Stimulated activated CD4-positive, alpha-beta T cell treated with anti-CD3 and anti-CD28 coated beads, Interleukin-4, amount 100 ng/mL, for 1 hour (primary cell): ENCODE measurements at regions not wholly inside any gene's neighbourhood (a gene's known extent, or its start where the extent isn't known, plus 50 kb on each side); places are given as distances from the start of the nearest gene placed in this dataset.

Source experiments
- DNase-seq: peaks from one replicate; pipeline ENCODE4 v3.0.0-alpha.2; 2020

- no peak for DNase-seq
Measured at GRCh38 chr2:611519-611918, 65.7 kb downstream of the TMEM18 start.

GRCh38 chr2:610491-610890 lies 66.7 kb downstream of the TMEM18 start:
- no peak for DNase-seq

- DNase-seq = no peak
Measured at GRCh38 chr2:609881-610280, 67.3 kb downstream of the TMEM18 start.

- DNase-seq = no peak
Measured at GRCh38 chr2:609449-609848, 67.8 kb downstream of the TMEM18 start.

GRCh38 chr2:608711-609110 lies 68.5 kb downstream of the TMEM18 start:
- DNase-seq = no peak

DNA sequence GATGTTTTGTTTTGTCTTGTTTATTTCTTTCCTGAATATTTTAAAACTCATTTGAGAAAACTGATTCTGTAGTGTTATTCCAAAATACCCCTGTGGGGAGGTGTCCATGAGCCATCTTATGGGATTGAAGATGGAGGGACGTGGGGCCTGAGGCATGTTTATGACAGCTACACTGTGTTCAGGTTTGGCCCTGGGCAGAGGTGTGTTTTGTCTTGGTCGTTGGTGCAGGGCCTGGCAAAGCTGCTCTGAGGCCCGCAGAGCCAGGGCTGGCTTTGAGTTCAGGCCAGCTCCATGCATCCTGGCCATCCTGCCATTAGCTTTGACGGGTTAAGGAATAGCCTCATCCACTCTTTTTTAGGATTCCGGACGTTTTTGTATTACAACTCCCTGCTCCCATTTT lies 68.9 kb downstream of the TMEM18 start:
- DNase-seq = no peak

GRCh38 chr2:607709-608108 lies 69.5 kb downstream of the TMEM18 start:
- DNase-seq = no peak

DNA sequence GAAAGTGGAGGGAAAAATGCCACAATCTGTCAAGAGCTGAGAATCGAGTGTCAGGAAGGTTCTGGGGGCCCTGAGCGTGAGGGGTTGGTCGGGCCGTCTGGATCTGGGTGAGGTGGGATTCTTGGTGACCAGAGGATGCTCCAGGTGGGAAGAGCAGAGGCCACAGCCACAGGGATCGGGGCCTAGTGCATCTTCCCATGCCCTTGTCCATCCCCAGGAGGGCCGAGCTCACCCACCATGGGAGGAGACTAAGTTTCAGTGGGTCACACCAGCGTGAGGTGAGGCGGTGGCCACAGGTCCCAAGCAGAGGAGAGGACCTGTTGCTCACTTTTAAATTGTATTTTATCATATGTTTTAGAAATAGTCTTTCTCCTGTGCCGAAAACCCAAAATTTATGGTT lies 70.0 kb downstream of the TMEM18 start:
- DNase-seq = no peak

DNA sequence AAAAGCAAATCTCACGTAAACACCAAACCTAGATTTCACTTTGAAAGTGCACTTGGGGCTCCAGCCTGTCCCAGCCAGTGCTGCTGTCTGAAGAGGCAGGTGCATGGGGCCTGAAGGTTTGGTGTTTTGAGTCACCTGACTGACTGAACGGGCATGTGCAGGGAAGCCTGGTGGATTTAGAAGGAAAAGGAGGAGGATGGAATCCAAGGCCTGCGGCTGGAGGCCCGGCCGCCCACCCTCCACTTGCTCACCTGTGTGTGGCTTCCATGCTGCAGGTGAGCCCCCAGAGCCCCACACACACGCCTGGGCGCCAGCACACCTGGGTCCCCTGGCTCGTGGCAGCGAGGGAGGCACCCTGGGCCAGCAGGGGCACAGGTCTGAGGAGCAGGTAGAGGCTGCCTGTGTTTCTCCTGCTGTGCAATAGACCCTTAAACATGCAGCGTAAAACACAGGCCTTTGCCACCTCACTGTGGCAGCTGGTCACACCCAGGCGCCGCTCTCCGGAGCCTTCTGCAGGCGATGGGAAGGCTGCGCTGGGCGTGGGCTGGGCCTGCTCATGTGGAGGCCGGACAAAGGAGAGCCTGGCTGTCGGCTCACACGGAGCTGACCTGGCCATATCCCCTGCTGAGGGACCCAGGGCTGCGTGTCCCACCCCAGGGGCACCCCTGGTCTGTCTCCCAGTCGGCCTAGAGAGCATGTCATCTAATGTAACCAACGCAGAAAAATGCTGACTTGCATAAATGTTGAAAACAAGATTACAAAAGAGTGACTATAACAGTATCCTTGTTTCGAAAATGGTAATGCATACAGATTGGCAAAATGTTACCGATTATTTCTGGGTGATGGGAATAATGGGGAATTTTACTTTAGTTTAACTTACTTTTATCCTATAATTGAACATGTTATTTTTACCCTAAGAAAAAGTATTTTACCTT lies 71.3 kb downstream of the TMEM18 start:
- no peak for DNase-seq

GRCh38 chr2:604854-605524 lies 72.2 kb downstream of the TMEM18 start:
- no peak for DNase-seq

- DNase-seq = no peak
Measured at GRCh38 chr2:604385-604784, 72.8 kb downstream of the TMEM18 start.

DNA sequence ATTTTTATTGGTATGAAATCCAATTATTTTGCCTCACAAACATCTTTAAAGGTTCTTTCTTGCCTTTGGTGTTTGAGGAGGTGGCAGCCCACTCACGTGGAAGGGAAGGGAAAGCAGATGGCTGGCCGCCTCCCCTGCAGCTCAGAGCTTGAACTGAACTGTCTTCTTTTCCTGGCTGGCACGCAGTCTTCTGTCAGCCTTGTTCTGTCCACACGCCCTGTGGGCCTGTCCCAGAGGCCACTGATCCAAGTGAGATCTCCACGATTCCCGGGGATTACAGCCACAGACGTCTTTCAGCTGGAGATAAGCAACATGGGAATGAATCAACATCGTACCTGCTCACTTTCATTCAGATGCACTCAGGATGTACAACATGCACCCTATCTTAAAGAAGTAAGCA lies 73.3 kb downstream of the TMEM18 start:
- DNase-seq = no peak

- DNase-seq = no peak
Measured at GRCh38 chr2:603427-603826, 73.8 kb downstream of the TMEM18 start.

- no peak for DNase-seq
Measured at GRCh38 chr2:602571-603359, 74.4 kb downstream of the TMEM18 start.

GRCh38 chr2:601806-602455 lies 75.3 kb downstream of the TMEM18 start:
- no peak for DNase-seq

GRCh38 chr2:601387-601698 lies 75.9 kb downstream of the TMEM18 start:
- no peak for DNase-seq

GRCh38 chr2:600542-601386 lies 76.4 kb downstream of the TMEM18 start:
- no peak for DNase-seq

DNA sequence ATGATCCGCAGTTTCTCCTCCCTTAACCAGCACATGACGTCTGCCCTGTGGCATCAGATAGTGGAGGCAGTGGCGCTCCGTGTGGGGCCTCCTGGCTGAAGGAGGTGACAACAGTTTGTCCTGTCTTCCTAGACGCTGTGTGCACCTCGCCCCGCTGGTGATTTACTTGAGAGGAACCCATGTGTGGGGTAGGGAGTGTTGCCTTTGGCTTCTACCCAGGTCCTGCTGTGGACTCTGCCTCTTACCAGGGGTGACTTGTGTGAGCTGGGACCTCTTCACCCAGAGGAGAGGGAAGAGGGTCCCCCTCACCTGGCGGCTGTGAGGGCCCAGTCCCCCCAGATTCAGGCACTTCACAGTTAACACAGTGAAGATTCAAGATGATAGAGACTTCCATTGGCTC lies 77.6 kb downstream of the TMEM18 start:
- no peak for DNase-seq

- no peak for DNase-seq
Measured at GRCh38 chr2:598058-598802, 79.0 kb downstream of the TMEM18 start.

GRCh38 chr2:595831-596592 lies 81.2 kb downstream of the TMEM18 start:
- DNase-seq = no peak
